Stimulated activated naive CD8-positive, alpha-beta T cell treated with anti-CD3 and anti-CD28 coated beads, Interleukin-15, amount 100 ng/mL, for 72 hours (primary cell): ENCODE measurements at regions not wholly inside any gene's neighbourhood (a gene's known extent, or its start where the extent isn't known, plus 50 kb on each side); places are given as distances from the start of the nearest gene placed in this dataset.

ENCODE experiments used
- ATAC-seq: fragments of 150-1000 bp; cut with Tn5 transposase; 2 replicates; pipeline ENCODE4 v1.10.0; 2021; ENCODE audit warnings: mild to moderate bottlenecking, moderate library complexity
- DNase-seq, 2 donors: peaks; one replicate each; pipeline ENCODE4 v3.0.0; 2021 to 2022
- H3K27ac Mint-ChIP-seq, 2 donors: one replicate each; pipeline ENCODE4 v1.8.0; 2022; ENCODE audit warnings: mild to moderate bottlenecking in 2 of 2, mixed read lengths in 2 of 2, moderate library complexity in 2 of 2
- H3K27me3 Mint-ChIP-seq: one replicate; pipeline ENCODE4 v1.8.0; 2022; ENCODE audit warnings: mixed read lengths
- H3K4me1 Mint-ChIP-seq: one replicate; pipeline ENCODE4 v1.8.0; 2022; ENCODE audit warnings: mild to moderate bottlenecking, mixed read lengths
- H3K4me3 Mint-ChIP-seq, 2 donors: one replicate each; pipeline ENCODE4 v1.8.0; 2022; ENCODE audit warnings: mild to moderate bottlenecking in 2 of 2, mixed read lengths in 2 of 2, moderate library complexity in 1 of 2
- H3K9me3 Mint-ChIP-seq, 2 donors: one replicate each; pipeline ENCODE4 v1.8.0; 2022; ENCODE audit warnings: mixed read lengths in 2 of 2

DNA sequence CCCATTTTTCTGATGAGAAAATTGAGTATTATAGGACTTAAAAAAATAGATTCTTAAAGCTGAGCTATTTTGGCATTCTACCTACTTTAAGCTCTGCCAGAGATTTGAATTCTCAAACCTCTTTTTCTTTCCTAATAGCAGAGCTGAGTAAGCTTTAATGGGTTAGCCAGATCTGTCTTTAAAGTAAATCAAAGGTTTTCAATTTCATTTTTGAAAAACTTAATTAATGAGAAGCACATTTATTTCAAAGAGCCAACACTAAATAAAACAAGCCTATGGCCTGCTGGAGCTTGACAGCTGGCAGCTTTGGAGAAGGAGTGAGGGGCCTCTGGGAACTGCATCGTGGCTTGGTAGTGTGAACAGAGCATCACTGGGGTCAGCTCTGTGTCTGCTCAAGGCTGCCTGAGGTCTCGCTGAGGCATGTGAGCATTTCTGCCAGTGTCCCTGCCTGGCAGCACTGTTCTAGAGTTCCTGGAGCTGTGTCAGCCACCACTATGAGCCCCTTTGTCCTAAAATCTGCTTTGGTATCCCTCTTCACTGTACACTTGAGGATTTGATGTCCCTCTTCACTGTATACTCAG lies 50.4 kb upstream of the PRSS23 start:
- H3K27ac Mint-ChIP-seq: no peak overlapping the region
- no peak overlapping the region for H3K4me3 Mint-ChIP-seq
- DNase-seq (no peak), ATAC-seq (no peak)
- H3K27me3 Mint-ChIP-seq: peaks cover 24% of the 10 kb centered on the region
- H3K9me3 Mint-ChIP-seq: no peaks in the 10 kb centered on the region
- no peaks in the 10 kb centered on the region for H3K4me1 Mint-ChIP-seq

DNA sequence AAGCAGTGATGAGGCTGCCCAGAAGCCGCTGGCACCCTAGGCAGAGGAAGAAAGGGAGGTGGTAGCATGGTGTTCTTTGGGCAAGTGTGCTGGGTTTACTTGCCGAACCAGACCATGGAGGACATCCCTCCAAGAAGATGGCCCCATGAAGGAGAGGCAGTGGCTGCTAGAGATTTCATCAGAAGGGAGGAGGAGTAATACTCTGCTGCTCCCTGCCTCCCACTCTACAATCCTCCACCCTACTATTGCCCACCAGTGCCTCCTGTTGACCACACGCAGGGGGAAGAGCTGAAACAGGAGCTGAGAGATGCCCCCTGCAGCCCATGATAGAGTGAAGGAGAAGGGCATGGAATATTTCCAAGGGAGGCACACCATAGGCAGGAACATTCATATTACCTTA lies 51.0 kb upstream of the PRSS23 start:
- DNase-seq (no peak), ATAC-seq (no peak)
- Mint-ChIP-seq H3K4me1 (no peaks in the 10 kb centered on the region), H3K27ac (no peak overlapping the region), H3K4me3 (no peak overlapping the region), H3K9me3 (no peaks in the 10 kb centered on the region), H3K27me3 (peaks cover 24% of the 10 kb centered on the region)

DNA sequence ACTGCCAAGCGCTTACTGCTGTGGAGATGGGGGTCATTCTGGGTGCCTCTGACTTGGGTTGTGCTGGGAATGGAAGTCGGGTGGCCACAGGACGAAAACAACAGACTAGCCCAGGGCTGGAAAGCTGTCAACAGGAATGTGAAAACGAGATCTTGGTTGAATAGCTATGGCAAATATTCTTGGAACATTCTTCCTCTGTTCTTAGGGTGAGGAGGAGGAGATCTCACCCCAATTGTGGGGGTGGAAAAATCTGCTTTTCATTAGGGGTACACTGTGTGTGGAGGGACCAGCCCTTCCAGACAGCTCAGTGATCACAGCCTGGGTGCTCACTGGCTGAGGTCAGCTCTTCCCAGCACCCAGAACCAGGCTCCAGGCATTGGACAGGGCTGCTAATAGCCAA lies 52.0 kb upstream of the PRSS23 start:
- Mint-ChIP-seq H3K4me1 (no peaks in the 10 kb centered on the region), H3K9me3 (no peaks in the 10 kb centered on the region), H3K27me3 (peaks cover 24% of the 10 kb centered on the region), H3K4me3 (no peak overlapping the region), H3K27ac (no peak overlapping the region)
- ATAC-seq: no peak
- no peak for DNase-seq

DNA sequence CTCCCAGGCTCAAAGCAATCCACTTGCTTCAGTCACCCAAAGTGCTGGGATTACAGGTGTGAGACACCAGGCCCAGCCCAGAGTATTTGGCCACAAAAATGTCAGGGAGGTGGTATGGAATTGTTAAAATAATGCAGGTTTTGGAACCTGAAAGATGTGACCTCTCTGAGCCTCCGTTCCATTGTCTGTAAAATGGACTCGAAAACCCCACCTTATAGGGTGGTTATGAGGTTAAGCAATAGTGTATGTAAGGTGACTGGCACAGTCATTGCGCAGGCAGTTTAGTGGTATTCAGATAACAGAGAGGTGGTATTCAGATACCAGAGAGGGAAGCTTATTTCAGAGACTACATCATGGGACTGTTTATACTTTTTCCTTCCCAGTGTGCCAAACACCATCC lies 52.5 kb upstream of the PRSS23 start:
- Mint-ChIP-seq H3K9me3 (no peaks in the 10 kb centered on the region), H3K27ac (no peak overlapping the region), H3K4me1 (no peaks in the 10 kb centered on the region), H3K27me3 (peaks cover 26% of the 10 kb centered on the region), H3K4me3 (no peak overlapping the region)
- DNase-seq (no peak), ATAC-seq (no peak)

DNA sequence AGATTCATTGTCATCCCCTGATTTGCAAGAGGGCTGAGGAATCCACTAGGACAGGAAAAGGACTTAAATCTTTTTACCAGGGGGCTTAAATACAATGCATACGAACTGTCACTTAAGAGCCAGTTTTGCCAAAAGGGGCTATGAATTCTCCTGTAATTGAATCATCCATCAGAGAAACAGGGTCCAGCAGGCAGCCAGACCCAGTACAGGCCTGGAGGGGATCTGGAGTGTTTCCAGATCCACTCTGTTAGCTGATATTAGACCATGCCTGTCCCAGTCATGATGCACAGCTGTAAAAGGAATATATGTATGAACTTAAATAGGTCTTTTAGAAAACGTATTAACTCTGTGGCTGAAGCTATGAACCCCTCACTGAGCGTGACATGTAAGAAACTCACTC lies 53.8 kb upstream of the PRSS23 start:
- Mint-ChIP-seq H3K9me3 (no peaks in the 10 kb centered on the region), H3K27ac (no peak overlapping the region), H3K27me3 (peaks cover 36% of the 10 kb centered on the region), H3K4me3 (no peak overlapping the region), H3K4me1 (no peaks in the 10 kb centered on the region)
- DNase-seq (no peak), ATAC-seq (no peak)

DNA sequence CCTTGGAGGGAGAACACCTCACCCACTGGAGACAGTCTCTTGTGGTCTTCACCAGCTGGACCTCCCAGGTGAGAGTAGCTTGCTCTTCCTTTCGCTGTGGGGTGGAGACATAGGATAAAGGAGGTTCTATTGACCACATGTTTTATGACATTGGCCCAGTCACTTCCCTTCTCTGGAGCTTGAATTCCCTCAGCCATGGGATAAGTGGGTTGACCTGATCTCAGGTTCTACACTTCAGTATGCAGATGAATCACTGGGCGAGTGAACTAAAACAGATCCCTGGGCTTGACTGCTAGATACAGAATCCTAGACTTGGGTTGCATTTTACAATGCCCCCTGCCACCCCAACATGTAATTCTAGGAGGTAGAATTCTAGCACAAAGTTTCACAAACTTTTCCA lies 54.8 kb upstream of the PRSS23 start:
- Mint-ChIP-seq H3K27me3 (peaks cover 36% of the 10 kb centered on the region), H3K27ac (no peak overlapping the region), H3K9me3 (no peaks in the 10 kb centered on the region), H3K4me1 (no peaks in the 10 kb centered on the region), H3K4me3 (no peak overlapping the region)
- ATAC-seq: no peak
- no peak for DNase-seq

DNA sequence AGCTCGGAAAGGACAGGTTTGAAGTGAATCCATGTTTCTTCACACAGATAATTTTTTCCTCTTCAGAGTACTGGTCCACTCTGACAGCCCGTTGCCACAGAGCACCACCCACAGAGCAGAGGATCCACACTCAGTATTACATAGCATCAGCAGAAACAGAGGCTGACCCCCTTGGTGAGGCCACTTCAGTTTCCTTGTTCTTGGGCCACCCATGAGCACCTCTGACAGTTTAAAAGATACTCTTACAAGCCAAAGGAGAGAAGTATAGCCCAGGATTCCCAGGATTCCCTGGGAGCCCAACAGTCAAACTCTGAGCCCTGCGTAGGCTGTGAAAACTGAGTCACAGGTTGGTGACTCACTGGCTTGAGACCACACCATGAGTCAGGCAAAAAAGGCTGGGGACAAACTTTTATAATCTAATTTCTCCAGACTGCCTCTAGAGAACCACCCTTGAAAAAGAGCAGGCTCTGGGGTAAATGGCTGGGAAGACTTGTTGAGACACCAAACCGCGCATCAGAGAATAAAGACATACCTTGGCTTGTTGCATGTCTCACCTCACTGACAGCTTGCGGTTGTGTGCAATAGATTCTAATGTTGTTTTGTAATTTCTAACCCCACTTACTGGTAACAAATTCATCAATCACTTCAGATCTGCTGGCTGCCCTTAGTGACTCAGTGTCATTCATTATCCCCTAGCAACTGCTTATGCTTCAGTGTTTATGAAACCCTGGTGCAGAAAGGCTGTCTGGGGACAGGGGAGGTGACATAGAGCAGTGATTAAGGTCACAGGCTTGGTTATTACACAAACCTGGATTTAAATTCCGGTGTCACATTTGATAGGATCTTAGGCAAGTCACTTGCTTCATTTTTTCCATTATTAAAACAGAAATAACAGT lies 56.9 kb upstream of the PRSS23 start:
- no peak for DNase-seq
- peaks cover 23% of the 10 kb centered on the region for H3K27me3 Mint-ChIP-seq
- no peaks in the 10 kb centered on the region for H3K4me1 Mint-ChIP-seq
- ATAC-seq: peak; percentile 53
- H3K9me3 Mint-ChIP-seq: no peaks in the 10 kb centered on the region
- H3K4me3 Mint-ChIP-seq: no peak overlapping the region
- H3K27ac Mint-ChIP-seq: no peak overlapping the region

DNA sequence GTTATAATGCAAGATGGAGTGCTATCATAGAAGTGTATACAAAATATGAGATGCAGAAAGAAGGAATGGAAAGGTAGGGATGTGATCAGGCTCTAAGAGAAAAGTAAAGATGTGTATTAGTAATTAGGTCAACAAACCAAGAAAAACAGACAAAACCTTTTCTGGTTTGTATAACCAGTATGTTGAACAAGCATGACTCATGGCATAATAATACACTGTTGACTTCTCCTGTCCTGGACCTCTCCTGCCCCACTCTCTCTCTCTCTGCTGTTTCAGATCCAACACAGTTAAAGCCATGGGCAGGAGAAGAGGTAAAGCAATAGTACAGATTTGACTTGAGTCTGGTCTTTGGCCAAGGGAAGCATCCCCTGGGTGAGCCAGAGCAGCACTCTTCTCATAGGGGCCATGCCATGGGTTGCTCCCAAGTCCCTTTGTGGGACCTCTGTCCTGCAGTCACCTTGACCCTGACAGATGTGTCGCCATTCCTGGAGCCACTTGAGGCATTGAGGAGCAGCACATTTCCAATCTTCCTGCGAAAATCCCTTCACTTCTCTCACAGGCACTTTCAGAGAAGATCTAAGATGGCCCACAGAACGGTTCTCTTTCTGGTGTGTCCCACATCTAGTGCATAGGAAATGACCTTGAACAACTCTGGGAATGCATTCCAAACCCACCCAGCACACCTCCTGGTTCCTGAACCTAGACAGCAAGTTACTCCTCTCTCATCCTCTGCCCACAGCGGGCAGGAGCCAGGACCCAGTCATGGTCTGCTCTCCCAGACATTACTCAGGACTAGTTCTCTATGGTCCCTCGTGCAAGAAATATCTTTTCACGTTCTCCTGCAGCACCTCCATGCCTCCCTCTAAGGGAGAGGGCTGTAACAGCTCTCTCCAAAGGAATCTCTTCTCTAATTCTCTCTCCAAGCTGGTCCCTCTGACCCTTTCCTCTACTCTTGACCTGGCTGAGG lies 58.2 kb upstream of the PRSS23 start:
- Mint-ChIP-seq H3K27ac (no peak overlapping the region), H3K9me3 (no peaks in the 10 kb centered on the region), H3K27me3 (peaks cover 19% of the 10 kb centered on the region), H3K4me3 (no peak overlapping the region), H3K4me1 (no peaks in the 10 kb centered on the region)
- DNase-seq: no peak
- no peak for ATAC-seq

DNA sequence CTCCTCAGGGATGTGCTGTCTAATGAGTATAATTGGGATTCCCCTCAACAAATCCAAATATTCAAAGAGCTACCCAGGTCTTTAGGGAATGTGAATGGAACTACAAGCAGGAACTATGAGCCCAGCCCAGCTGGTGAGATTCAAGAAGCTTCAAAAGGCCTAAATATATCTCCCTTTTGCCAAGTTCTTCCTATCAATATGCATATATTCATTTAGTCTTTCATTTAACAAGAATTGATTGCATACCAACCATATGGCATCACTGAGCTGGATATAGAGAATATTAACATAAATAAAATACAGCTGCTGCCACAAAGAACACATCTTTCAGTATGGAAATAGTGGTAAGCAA lies 58.9 kb upstream of the PRSS23 start:
- no peak overlapping the region for H3K4me3 Mint-ChIP-seq
- no peaks in the 10 kb centered on the region for H3K9me3 Mint-ChIP-seq
- H3K4me1 Mint-ChIP-seq: no peaks in the 10 kb centered on the region
- H3K27ac Mint-ChIP-seq: no peak overlapping the region
- DNase-seq (no peak), ATAC-seq (no peak)
- H3K27me3 Mint-ChIP-seq: peaks cover 19% of the 10 kb centered on the region

DNA sequence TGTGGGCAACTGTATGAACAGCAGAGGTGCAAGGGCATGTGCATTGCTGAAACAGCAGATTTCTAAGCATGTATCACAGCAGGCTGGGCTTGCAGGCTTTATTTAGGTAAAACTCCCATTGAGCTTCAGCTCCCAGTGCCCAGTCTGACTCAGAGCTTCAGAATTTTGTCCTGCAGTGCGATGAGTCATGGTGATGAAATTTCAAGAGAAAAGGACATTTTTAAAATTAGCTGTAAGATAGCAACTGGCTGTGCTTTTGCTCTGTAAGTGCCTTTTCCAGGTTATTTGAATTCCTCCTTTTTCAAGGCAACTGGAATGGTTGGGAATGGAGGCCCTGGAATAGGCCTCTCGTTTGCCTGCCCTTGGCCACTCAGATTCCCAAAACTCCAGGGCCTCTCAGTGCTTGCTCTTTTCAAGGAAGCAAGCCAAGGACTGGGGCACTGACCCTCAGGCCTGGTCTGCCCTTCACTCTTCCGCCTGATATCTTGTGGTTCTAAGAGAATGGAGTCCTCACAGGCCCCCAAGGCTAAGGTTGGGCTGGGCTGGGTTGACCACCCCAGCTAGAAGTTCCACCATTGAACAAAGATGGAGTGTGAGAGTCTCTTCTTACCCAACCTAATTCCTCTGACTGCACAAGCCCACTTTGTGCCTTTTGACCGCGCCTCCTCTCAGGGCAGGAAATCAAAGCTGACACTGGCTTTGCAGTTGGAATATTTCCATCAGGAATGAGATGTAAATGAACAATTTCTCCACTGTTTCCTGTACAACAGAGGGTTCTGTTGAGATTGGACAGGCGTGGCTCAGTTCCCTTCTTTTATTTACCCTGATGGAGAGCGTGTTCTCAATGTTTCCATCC lies 59.5 kb upstream of the PRSS23 start:
- H3K4me1 Mint-ChIP-seq: no peaks in the 10 kb centered on the region
- no peaks in the 10 kb centered on the region for H3K9me3 Mint-ChIP-seq
- no peak for DNase-seq
- H3K27ac Mint-ChIP-seq: no peak overlapping the region
- peaks cover 19% of the 10 kb centered on the region for H3K27me3 Mint-ChIP-seq
- H3K4me3 Mint-ChIP-seq: no peak overlapping the region
- no peak for ATAC-seq

DNA sequence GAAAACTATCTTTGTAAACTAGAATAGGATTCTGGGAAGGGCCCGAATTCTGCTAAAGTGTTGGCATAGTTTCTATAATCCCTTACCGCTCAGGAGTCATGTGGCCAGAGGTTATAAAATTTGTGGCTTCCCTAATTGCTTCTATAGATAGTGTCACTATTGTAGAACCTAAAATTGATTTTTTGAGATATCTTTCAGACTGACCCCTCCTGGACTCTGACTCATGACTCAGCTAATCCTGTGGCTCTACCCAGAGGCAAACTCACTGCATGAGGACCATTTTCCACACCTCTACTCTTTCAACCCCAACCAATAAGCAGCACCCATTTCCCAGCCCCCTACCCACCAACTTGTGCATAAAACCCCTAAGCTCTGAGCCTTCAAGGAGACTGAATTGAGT lies 61.8 kb upstream of the PRSS23 start:
- no peak overlapping the region for H3K4me3 Mint-ChIP-seq
- no peaks in the 10 kb centered on the region for H3K9me3 Mint-ChIP-seq
- peaks cover 11% of the 10 kb centered on the region for H3K27me3 Mint-ChIP-seq
- DNase-seq (no peak), ATAC-seq (no peak)
- H3K4me1 Mint-ChIP-seq: no peaks in the 10 kb centered on the region
- H3K27ac Mint-ChIP-seq: no peak overlapping the region

DNA sequence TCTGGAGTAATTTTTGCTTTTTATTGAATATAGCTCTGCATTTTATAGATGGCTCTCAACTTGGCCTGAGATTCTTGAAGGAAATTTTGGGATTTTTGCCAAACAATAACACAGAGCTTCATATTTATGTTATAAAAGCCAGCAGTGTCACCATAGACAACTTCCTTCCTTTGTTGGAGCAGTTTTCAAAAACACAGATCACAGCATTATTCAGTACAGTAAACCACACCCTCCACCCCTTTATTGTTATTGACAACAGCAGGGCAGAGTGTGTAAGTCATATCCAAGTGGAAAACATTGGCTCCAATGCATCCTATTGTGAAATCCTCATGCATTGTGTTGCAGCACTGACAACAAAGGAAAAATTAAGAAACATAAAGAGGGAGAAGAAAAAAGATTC lies 62.6 kb upstream of the PRSS23 start:
- H3K27me3 Mint-ChIP-seq: peaks cover 9% of the 10 kb centered on the region
- ATAC-seq (no peak), DNase-seq (no peak)
- H3K27ac Mint-ChIP-seq: no peak overlapping the region
- H3K4me3 Mint-ChIP-seq: no peak overlapping the region
- H3K4me1 Mint-ChIP-seq: no peaks in the 10 kb centered on the region
- no peaks in the 10 kb centered on the region for H3K9me3 Mint-ChIP-seq

DNA sequence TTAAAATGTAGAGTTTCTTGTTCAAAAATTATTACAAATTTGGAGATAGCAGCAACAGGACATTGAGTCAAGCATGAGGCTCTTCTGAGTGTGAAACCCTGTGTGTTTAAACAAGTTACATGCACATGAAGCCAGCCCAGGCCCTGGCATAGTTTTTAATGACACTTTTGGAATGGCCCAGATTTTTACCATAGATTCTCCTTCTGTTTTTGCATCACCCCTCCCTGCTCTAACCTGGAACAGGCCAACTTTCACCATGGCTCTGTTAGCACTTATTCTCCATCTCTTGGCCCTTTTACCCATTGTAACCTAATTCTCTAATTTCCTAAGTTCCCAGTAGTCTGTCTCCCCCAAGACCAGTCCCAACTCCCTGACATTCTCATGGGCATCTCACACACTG lies 63.1 kb upstream of the PRSS23 start:
- Mint-ChIP-seq H3K27me3 (peaks cover 4% of the 10 kb centered on the region), H3K4me1 (no peaks in the 10 kb centered on the region), H3K27ac (no peak overlapping the region), H3K4me3 (no peak overlapping the region), H3K9me3 (no peaks in the 10 kb centered on the region)
- no peak for ATAC-seq
- DNase-seq: no peak

DNA sequence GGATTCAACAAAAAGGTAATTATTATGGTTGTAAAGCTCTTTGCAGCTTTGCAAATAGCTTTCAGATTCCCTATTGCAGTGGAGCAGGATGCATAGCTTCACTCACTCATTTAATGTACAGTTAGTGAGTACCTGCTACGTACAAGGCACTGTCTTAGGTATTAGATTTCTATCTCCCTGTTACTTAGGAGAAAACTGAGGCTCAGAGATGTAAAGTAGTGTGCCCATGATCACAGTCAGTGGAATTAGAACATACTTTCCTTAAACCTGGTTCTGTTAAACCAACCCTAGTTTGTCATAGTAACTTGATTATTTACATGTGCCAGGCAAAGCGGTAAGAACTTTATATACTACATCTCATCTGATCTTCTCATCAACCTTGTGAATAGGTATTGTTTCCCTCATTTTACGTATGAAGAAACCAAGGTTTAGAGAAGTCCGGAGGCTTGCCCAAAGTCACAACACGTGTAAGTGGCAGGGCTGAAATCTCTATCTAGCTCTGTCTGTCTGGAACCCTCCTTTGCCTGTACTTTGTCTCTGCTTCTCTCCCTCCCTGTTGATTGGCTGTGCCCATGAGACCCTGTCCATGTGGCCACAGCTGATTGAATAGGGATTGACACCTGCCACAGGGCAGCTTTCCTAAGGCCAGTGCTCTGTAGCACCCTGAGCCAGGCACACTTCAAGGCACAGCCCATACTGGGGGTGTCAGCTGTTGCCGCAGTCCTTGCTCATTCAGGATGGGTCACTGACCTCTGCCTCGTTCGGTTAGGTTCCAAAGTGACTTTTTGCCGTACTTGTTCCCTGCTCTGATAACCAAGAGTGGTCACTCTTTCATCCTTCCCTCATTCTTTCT lies 63.8 kb upstream of the PRSS23 start:
- H3K4me1 Mint-ChIP-seq: no peaks in the 10 kb centered on the region
- H3K9me3 Mint-ChIP-seq: no peaks in the 10 kb centered on the region
- ATAC-seq (no peak), DNase-seq (no peak)
- no peak overlapping the region for H3K27ac Mint-ChIP-seq
- H3K27me3 Mint-ChIP-seq: no peaks in the 10 kb centered on the region
- no peak overlapping the region for H3K4me3 Mint-ChIP-seq
